ENCODE measurements at regions not wholly inside any gene's neighbourhood (a gene's known extent, or its start where the extent isn't known, plus 50 kb on each side); places are given as distances from the start of the nearest gene placed in this dataset.

- no peak overlapping the region for H3K27ac Mint-ChIP-seq
- H3K4me3 Mint-ChIP-seq, result no peak overlapping the region
- peaks cover 3% of the 10 kb centered on the region for H3K9me3 Mint-ChIP-seq
- H3K4me1 Mint-ChIP-seq (ENCODE audit: low read depth), result no peaks in the 10 kb centered on the region
- H3K36me3 Mint-ChIP-seq (ENCODE audit: low read depth), result no peaks in the 10 kb centered on the region
- H3K27me3 Mint-ChIP-seq, result no peaks in the 10 kb centered on the region
These were observed 311.6 kb downstream of the MZT1 start for GRCh38 chr13:72415817-72416216.

GRCh38 chr13:72412481-72412880, 314.9 kb downstream of the MZT1 start:
- H3K27ac Mint-ChIP-seq, result no peak overlapping the region
- H3K4me1 Mint-ChIP-seq (ENCODE audit: low read depth), result no peaks in the 10 kb centered on the region
- no peaks in the 10 kb centered on the region for H3K36me3 Mint-ChIP-seq (ENCODE audit: low read depth)
- H3K27me3 Mint-ChIP-seq, result no peaks in the 10 kb centered on the region
- no peak overlapping the region for H3K4me3 Mint-ChIP-seq
- no peaks in the 10 kb centered on the region for H3K9me3 Mint-ChIP-seq

- H3K4me3 Mint-ChIP-seq, result no peak overlapping the region
- H3K4me1 Mint-ChIP-seq (ENCODE audit: low read depth), result no peaks in the 10 kb centered on the region
- no peaks in the 10 kb centered on the region for H3K27me3 Mint-ChIP-seq
- H3K9me3 Mint-ChIP-seq, result no peaks in the 10 kb centered on the region
- no peak overlapping the region for H3K27ac Mint-ChIP-seq
- H3K36me3 Mint-ChIP-seq (ENCODE audit: low read depth), result no peaks in the 10 kb centered on the region
These were observed 322.0 kb downstream of the MZT1 start for GRCh38 chr13:72405441-72405840.

GRCh38 chr13:72403396-72404010, 323.9 kb downstream of the MZT1 start:
- Mint-ChIP-seq H3K27ac (no peak overlapping the region), H3K9me3 (no peaks in the 10 kb centered on the region), H3K4me1 (ENCODE audit: low read depth) (no peaks in the 10 kb centered on the region), H3K4me3 (no peak overlapping the region), H3K36me3 (ENCODE audit: low read depth) (no peaks in the 10 kb centered on the region), H3K27me3 (no peaks in the 10 kb centered on the region)

- Mint-ChIP-seq H3K36me3 (ENCODE audit: low read depth) (no peaks in the 10 kb centered on the region), H3K27me3 (no peaks in the 10 kb centered on the region), H3K4me1 (ENCODE audit: low read depth) (no peaks in the 10 kb centered on the region), H3K27ac (no peak overlapping the region), H3K9me3 (no peaks in the 10 kb centered on the region), H3K4me3 (no peak overlapping the region)
These were observed 326.6 kb downstream of the MZT1 start for GRCh38 chr13:72400856-72401255.

- Mint-ChIP-seq H3K9me3 (no peaks in the 10 kb centered on the region), H3K27ac (no peak overlapping the region), H3K36me3 (ENCODE audit: low read depth) (no peaks in the 10 kb centered on the region), H3K4me1 (ENCODE audit: low read depth) (no peaks in the 10 kb centered on the region), H3K4me3 (no peak overlapping the region), H3K27me3 (no peaks in the 10 kb centered on the region)
These were observed 328.1 kb downstream of the MZT1 start for GRCh38 chr13:72399351-72399750.

- Mint-ChIP-seq H3K4me1 (ENCODE audit: low read depth) (no peaks in the 10 kb centered on the region), H3K9me3 (no peaks in the 10 kb centered on the region), H3K4me3 (no peak overlapping the region), H3K27me3 (no peaks in the 10 kb centered on the region), H3K27ac (no peak overlapping the region), H3K36me3 (ENCODE audit: low read depth) (no peaks in the 10 kb centered on the region)
These were observed 330.2 kb downstream of the MZT1 start for GRCh38 chr13:72397265-72397664.

- H3K4me1 Mint-ChIP-seq (ENCODE audit: low read depth), result no peaks in the 10 kb centered on the region
- no peaks in the 10 kb centered on the region for H3K27me3 Mint-ChIP-seq
- no peaks in the 10 kb centered on the region for H3K9me3 Mint-ChIP-seq
- no peaks in the 10 kb centered on the region for H3K36me3 Mint-ChIP-seq (ENCODE audit: low read depth)
- no peak overlapping the region for H3K4me3 Mint-ChIP-seq
- no peak overlapping the region for H3K27ac Mint-ChIP-seq
These were observed 336.5 kb downstream of the MZT1 start for GRCh38 chr13:72390909-72391308.

- Mint-ChIP-seq H3K4me3 (no peak overlapping the region), H3K27ac (no peak overlapping the region), H3K9me3 (peaks cover 4% of the 10 kb centered on the region), H3K4me1 (ENCODE audit: low read depth) (no peaks in the 10 kb centered on the region), H3K27me3 (no peaks in the 10 kb centered on the region), H3K36me3 (ENCODE audit: low read depth) (no peaks in the 10 kb centered on the region)
These were observed 341.2 kb downstream of the MZT1 start for GRCh38 chr13:72386138-72386684.

GRCh38 chr13:72384879-72385278, 342.6 kb downstream of the MZT1 start:
- H3K36me3 Mint-ChIP-seq (ENCODE audit: low read depth), result no peaks in the 10 kb centered on the region
- H3K4me1 Mint-ChIP-seq (ENCODE audit: low read depth), result no peaks in the 10 kb centered on the region
- no peaks in the 10 kb centered on the region for H3K27me3 Mint-ChIP-seq
- H3K9me3 Mint-ChIP-seq, result peaks cover 4% of the 10 kb centered on the region
- H3K4me3 Mint-ChIP-seq, result no peak overlapping the region
- H3K27ac Mint-ChIP-seq, result no peak overlapping the region

- Mint-ChIP-seq H3K9me3 (peaks cover 4% of the 10 kb centered on the region), H3K36me3 (ENCODE audit: low read depth) (no peaks in the 10 kb centered on the region), H3K4me1 (ENCODE audit: low read depth) (no peaks in the 10 kb centered on the region), H3K4me3 (no peak overlapping the region), H3K27me3 (no peaks in the 10 kb centered on the region), H3K27ac (no peak overlapping the region)
These were observed 343.1 kb downstream of the MZT1 start for GRCh38 chr13:72384186-72384823.

GRCh38 chr13:72383646-72384045, 343.8 kb downstream of the MZT1 start:
- Mint-ChIP-seq H3K27me3 (no peaks in the 10 kb centered on the region), H3K36me3 (ENCODE audit: low read depth) (no peaks in the 10 kb centered on the region), H3K4me1 (ENCODE audit: low read depth) (no peaks in the 10 kb centered on the region), H3K9me3 (peaks cover 4% of the 10 kb centered on the region), H3K4me3 (no peak overlapping the region), H3K27ac (no peak overlapping the region)

GRCh38 chr13:72379581-72379980, 347.8 kb downstream of the MZT1 start:
- Mint-ChIP-seq H3K27me3 (no peaks in the 10 kb centered on the region), H3K4me1 (ENCODE audit: low read depth) (no peaks in the 10 kb centered on the region), H3K36me3 (ENCODE audit: low read depth) (no peaks in the 10 kb centered on the region), H3K27ac (no peak overlapping the region), H3K4me3 (no peak overlapping the region), H3K9me3 (peaks cover 5% of the 10 kb centered on the region)

GRCh38 chr13:72368031-72368430, 359.4 kb downstream of the MZT1 start:
- H3K36me3 Mint-ChIP-seq (ENCODE audit: low read depth), result no peaks in the 10 kb centered on the region
- no peak overlapping the region for H3K4me3 Mint-ChIP-seq
- no peaks in the 10 kb centered on the region for H3K27me3 Mint-ChIP-seq
- peaks cover 7% of the 10 kb centered on the region for H3K9me3 Mint-ChIP-seq
- H3K4me1 Mint-ChIP-seq (ENCODE audit: low read depth), result no peaks in the 10 kb centered on the region
- H3K27ac Mint-ChIP-seq, result no peak overlapping the region

GRCh38 chr13:72346716-72347115, 380.7 kb downstream of the MZT1 start:
- Mint-ChIP-seq H3K4me3 (no peak overlapping the region), H3K36me3 (ENCODE audit: low read depth) (no peaks in the 10 kb centered on the region), H3K4me1 (ENCODE audit: low read depth) (no peaks in the 10 kb centered on the region), H3K9me3 (peaks cover 3% of the 10 kb centered on the region), H3K27me3 (no peaks in the 10 kb centered on the region), H3K27ac (no peak overlapping the region)

GRCh38 chr13:72342364-72342763, 385.1 kb downstream of the MZT1 start:
- Mint-ChIP-seq H3K36me3 (ENCODE audit: low read depth) (no peaks in the 10 kb centered on the region), H3K27me3 (no peaks in the 10 kb centered on the region), H3K9me3 (peaks cover 4% of the 10 kb centered on the region), H3K4me1 (ENCODE audit: low read depth) (no peaks in the 10 kb centered on the region), H3K27ac (no peak overlapping the region), H3K4me3 (no peak overlapping the region)

All from stimulated activated naive CD8-positive, alpha-beta T cell treated with anti-CD3 and anti-CD28 coated beads, Interleukin-15, Interleukin-2, amounts not matched to agents 100 ng/mL and 50 ng/mL, for 24 hours (primary cell).